Vagina (tissue), 2 donors: ENCODE measurements at regions not wholly inside any gene's neighbourhood (a gene's known extent, or its start where the extent isn't known, plus 50 kb on each side); places are given as distances from the start of the nearest gene placed in this dataset.

Experiments
- POLR2A ChIP-seq, 2 donors: fragments of 450-650 bp; IDR thresholded peaks; one replicate each; pipeline ENCODE4 v1.6.1; 2017; ENCODE audit warnings: antibody characterized with exemption in 2 of 2, mild to moderate bottlenecking in 2 of 2, moderate library complexity in 2 of 2
- TF ChIP-seq, protein P1 (sequence below), 3 experiments: fragments of 450-650 bp in 2 of 3; fragments of 200-600 bp in 1 of 3; sonication (generic) in 1 of 3; IDR thresholded peaks; one replicate each; pipeline ENCODE4 v1.5.1; 2017 to 2019; ENCODE audit warnings: antibody characterized with exemption in 3 of 3, mild to moderate bottlenecking in 2 of 3, moderate library complexity in 2 of 3

DNA sequence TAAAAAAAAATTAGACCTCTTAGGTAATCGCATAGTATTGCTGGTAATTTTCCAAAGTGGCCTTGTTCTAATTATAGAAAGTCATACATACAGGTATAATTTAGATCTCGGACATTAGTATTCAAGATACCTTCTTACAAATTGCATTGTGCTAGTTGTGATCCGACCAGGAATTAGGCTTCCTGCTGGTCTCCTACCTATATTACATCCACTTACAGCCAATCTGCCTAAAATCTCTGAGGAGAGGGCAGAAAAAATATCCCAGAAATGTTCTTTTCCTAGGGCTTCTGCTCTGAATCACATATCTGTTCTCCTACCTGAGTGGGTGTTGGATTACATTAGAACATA is 314.7 kb upstream of the GULP1 start:
- TF ChIP-seq, protein P1, sequence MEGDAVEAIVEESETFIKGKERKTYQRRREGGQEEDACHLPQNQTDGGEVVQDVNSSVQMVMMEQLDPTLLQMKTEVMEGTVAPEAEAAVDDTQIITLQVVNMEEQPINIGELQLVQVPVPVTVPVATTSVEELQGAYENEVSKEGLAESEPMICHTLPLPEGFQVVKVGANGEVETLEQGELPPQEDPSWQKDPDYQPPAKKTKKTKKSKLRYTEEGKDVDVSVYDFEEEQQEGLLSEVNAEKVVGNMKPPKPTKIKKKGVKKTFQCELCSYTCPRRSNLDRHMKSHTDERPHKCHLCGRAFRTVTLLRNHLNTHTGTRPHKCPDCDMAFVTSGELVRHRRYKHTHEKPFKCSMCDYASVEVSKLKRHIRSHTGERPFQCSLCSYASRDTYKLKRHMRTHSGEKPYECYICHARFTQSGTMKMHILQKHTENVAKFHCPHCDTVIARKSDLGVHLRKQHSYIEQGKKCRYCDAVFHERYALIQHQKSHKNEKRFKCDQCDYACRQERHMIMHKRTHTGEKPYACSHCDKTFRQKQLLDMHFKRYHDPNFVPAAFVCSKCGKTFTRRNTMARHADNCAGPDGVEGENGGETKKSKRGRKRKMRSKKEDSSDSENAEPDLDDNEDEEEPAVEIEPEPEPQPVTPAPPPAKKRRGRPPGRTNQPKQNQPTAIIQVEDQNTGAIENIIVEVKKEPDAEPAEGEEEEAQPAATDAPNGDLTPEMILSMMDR (IDR thresholded peaks at IDR 0.05), result no peak
- TF ChIP-seq POLR2A (IDR thresholded peaks at IDR 0.05), result no peak
